ENCODE measurements at regions not wholly inside any gene's neighbourhood (a gene's known extent, or its start where the extent isn't known, plus 50 kb on each side); places are given as distances from the start of the nearest gene placed in this dataset.

GRCh38 chr6:81085431-81085790 is 667.1 kb downstream of the TENT5A start:
- H3K9me2 ChIP-seq (ENCODE audit: low read depth, low read length): no peaks in the 10 kb centered on the region
- H3K36me3 ChIP-seq (ENCODE audit: insufficient read depth, low read length): no peaks in the 10 kb centered on the region
- H3K27me3 ChIP-seq (ENCODE audit: insufficient read depth, low read length): no peaks in the 10 kb centered on the region
- H2AFZ ChIP-seq (ENCODE audit: low read length): no peak overlapping the region
- H3K27ac ChIP-seq (ENCODE audit: low read depth, low read length, poor library complexity, severe bottlenecking): no peak overlapping the region
- no peaks in the 10 kb centered on the region for H3K4me1 ChIP-seq (ENCODE audit: insufficient read depth, low read length, severe bottlenecking)
- H3F3A ChIP-seq (ENCODE audit: insufficient read depth, low read length): no peaks in the 10 kb centered on the region
- no peak overlapping the region for H3K4me3 ChIP-seq (ENCODE audit: low read depth, low read length, poor library complexity, severe bottlenecking)
- H3K4me2 ChIP-seq (ENCODE audit: low read length): no peak overlapping the region
- H3K9me3 ChIP-seq (ENCODE audit: low read length): no peaks in the 10 kb centered on the region
- no peaks in the 10 kb centered on the region for H3K79me2 ChIP-seq (ENCODE audit: insufficient read depth, low read length)
- TF ChIP-seq CTCF (IDR thresholded peaks at IDR 0.05; ENCODE audit: low read length): no peak
- no peak for TF ChIP-seq EZH2 (IDR thresholded peaks at IDR 0.05; ENCODE audit: borderline replicate concordance, low read length)
- H3K9ac ChIP-seq (ENCODE audit: low read length): no peak overlapping the region
- H4K20me1 ChIP-seq (ENCODE audit: insufficient read depth, low read length): no peaks in the 10 kb centered on the region

GRCh38 chr6:81084776-81085430 is 667.6 kb downstream of the TENT5A start:
- Histone ChIP-seq H3F3A (ENCODE audit: insufficient read depth, low read length) (no peaks in the 10 kb centered on the region), H3K4me1 (ENCODE audit: insufficient read depth, low read length, severe bottlenecking) (no peaks in the 10 kb centered on the region), H3K9me2 (ENCODE audit: low read depth, low read length) (no peaks in the 10 kb centered on the region), H3K27me3 (ENCODE audit: insufficient read depth, low read length) (no peaks in the 10 kb centered on the region), H3K4me2 (ENCODE audit: low read length) (no peak overlapping the region), H3K79me2 (ENCODE audit: insufficient read depth, low read length) (no peaks in the 10 kb centered on the region), H3K9me3 (ENCODE audit: low read length) (no peaks in the 10 kb centered on the region), H2AFZ (ENCODE audit: low read length) (no peak overlapping the region), H3K9ac (ENCODE audit: low read length) (no peak overlapping the region), H3K27ac (ENCODE audit: low read depth, low read length, poor library complexity, severe bottlenecking) (no peak overlapping the region), H4K20me1 (ENCODE audit: insufficient read depth, low read length) (no peaks in the 10 kb centered on the region), H3K4me3 (ENCODE audit: low read depth, low read length, poor library complexity, severe bottlenecking) (no peak overlapping the region), H3K36me3 (ENCODE audit: insufficient read depth, low read length) (no peaks in the 10 kb centered on the region)
- no peak for TF ChIP-seq EZH2 (IDR thresholded peaks at IDR 0.05; ENCODE audit: borderline replicate concordance, low read length)
- TF ChIP-seq CTCF (IDR thresholded peaks at IDR 0.05; ENCODE audit: low read length): no peak

GRCh38 chr6:81075974-81076373 is 676.5 kb downstream of the TENT5A start:
- Histone ChIP-seq H2AFZ (ENCODE audit: low read length) (no peak overlapping the region), H3K4me2 (ENCODE audit: low read length) (no peak overlapping the region), H3K36me3 (ENCODE audit: insufficient read depth, low read length) (no peaks in the 10 kb centered on the region), H3K27me3 (ENCODE audit: insufficient read depth, low read length) (no peaks in the 10 kb centered on the region), H3K9ac (ENCODE audit: low read length) (no peak overlapping the region), H4K20me1 (ENCODE audit: insufficient read depth, low read length) (no peaks in the 10 kb centered on the region), H3K9me3 (ENCODE audit: low read length) (no peaks in the 10 kb centered on the region), H3F3A (ENCODE audit: insufficient read depth, low read length) (no peaks in the 10 kb centered on the region), H3K4me3 (ENCODE audit: low read depth, low read length, poor library complexity, severe bottlenecking) (no peak overlapping the region), H3K4me1 (ENCODE audit: insufficient read depth, low read length, severe bottlenecking) (no peaks in the 10 kb centered on the region), H3K9me2 (ENCODE audit: low read depth, low read length) (no peaks in the 10 kb centered on the region), H3K79me2 (ENCODE audit: insufficient read depth, low read length) (no peaks in the 10 kb centered on the region), H3K27ac (ENCODE audit: low read depth, low read length, poor library complexity, severe bottlenecking) (no peak overlapping the region)
- TF ChIP-seq CTCF (IDR thresholded peaks at IDR 0.05; ENCODE audit: low read length): peak; percentile 50
- TF ChIP-seq EZH2 (IDR thresholded peaks at IDR 0.05; ENCODE audit: borderline replicate concordance, low read length): no peak

Data from OCI-LY1 (cell line).